GM12878 (cell line): ENCODE measurements at regions not wholly inside any gene's neighbourhood (a gene's known extent, or its start where the extent isn't known, plus 50 kb on each side); places are given as distances from the start of the nearest gene placed in this dataset.

ENCODE experiments used
- ATAC-seq: fragments of 200-7000 bp; cut with Tn5 transposase; 3 replicates; pipeline ENCODE4 v1.9.1; 2020; ENCODE audit warnings: mild to moderate bottlenecking, moderate library complexity
- BruUV-seq: library from RNA; stranded (reverse); fragments of 400-500 nt; replicated peaks from 2 replicates; lab custom pipeline; 2021; lab: Mats Ljungman, UMichigan
- CTCF ChIA-PET: fragments of 300-600 bp; sonication (Branson Sonifier 250); formaldehyde crosslinking; extraction: SDS; loops from one replicate; lab custom pipeline; 2021; ENCODE audit warnings: inconsistent platforms; lab: Yijun Ruan, JAX
- POLR2A ChIA-PET: fragments of 350-600 bp; formaldehyde crosslinking; extraction: SDS; loops from one replicate; lab custom pipeline; 2021; ENCODE audit warnings: inconsistent platforms; lab: Charles Lee
- RAD21 ChIA-PET: fragments of 300-600 bp; sonication (Branson Sonifier 250); formaldehyde crosslinking; loops from one replicate; lab custom pipeline; 2023; ENCODE audit warnings: antibody characterized with exemption; ENCODE audit not compliant: unreplicated experiment; lab: Charles Lee
- SMC1A ChIA-PET: fragments of 300-600 bp; sonication (Branson Sonifier 250); formaldehyde crosslinking; loops from one replicate; lab custom pipeline; 2023; ENCODE audit not compliant: unreplicated experiment, uncharacterized antibody; lab: Charles Lee
- DNase-seq: peaks from one replicate; pipeline ENCODE4 v3.0.0-alpha.2; 2011; ENCODE audit warnings: low read depth, low spot score
- FAIRE-seq: peaks from 3 replicates; lab custom pipeline; 2011; peaks lifted over from hg19 to GRCh38; lab: Jason Lieb, UNC
- H2AFZ ChIP-seq: 2 replicates; pipeline ENCODE4 v1.6.0; 2011; ENCODE audit warnings: low read depth, low read length, control low read depth; ENCODE audit not compliant: control insufficient read depth
- H3K27ac ChIP-seq: 2 replicates; pipeline ENCODE4 v1.5.1; 2011; ENCODE audit warnings: control low read depth; ENCODE audit not compliant: control insufficient read depth, insufficient read depth
- H3K27me3 ChIP-seq, 2 experiments: replicated peaks in 1 of 2; 2 replicates each; pipeline versions ENCODE4 v1.6.0 to v1.6.1; 2011; ENCODE audit warnings: low read length in 1 of 2; ENCODE audit not compliant: control insufficient read depth in 2 of 2, insufficient read depth in 2 of 2
- H3K36me3 ChIP-seq, 2 experiments: 2 replicates each; pipeline ENCODE4 v1.5.1; 2011; ENCODE audit warnings: low read length in 1 of 2; ENCODE audit not compliant: control insufficient read depth in 2 of 2, insufficient read depth in 2 of 2
- H3K4me1 ChIP-seq: 2 replicates; pipeline ENCODE4 v1.6.1; 2011; ENCODE audit warnings: mild to moderate bottlenecking, low read length, moderate library complexity, mixed read lengths; ENCODE audit not compliant: control insufficient read depth, insufficient read depth
- H3K4me2 ChIP-seq: 2 replicates; pipeline ENCODE4 v1.6.0; 2011; ENCODE audit warnings: control low read depth; ENCODE audit not compliant: control insufficient read depth, insufficient read depth
- H3K4me3 ChIP-seq: fragments of 200-600 bp; sonication (generic); 2 replicates; pipeline ENCODE4 v1.5.1; 2016
- H3K79me2 ChIP-seq: 2 replicates; pipeline ENCODE4 v1.6.0; 2011; ENCODE audit warnings: low read length; ENCODE audit not compliant: control insufficient read depth, insufficient read depth
- H3K9ac ChIP-seq: 2 replicates; pipeline ENCODE4 v1.8.0; 2011; ENCODE audit warnings: low read length, control low read depth, mixed read lengths; ENCODE audit not compliant: control insufficient read depth, insufficient read depth
- H3K9me3 ChIP-seq: replicated peaks from 3 replicates; pipeline ENCODE4 v1.5.1; 2011; ENCODE audit warnings: mild to moderate bottlenecking, low read length; ENCODE audit not compliant: control insufficient read depth, insufficient read depth
- H4K20me1 ChIP-seq: 2 replicates; pipeline ENCODE4 v1.6.0; 2011; ENCODE audit not compliant: control insufficient read depth, insufficient read depth
- BACH1 ChIP-seq: fragments of 450-650 bp; IDR thresholded peaks from 2 replicates; pipeline ENCODE4 v1.6.1; 2017; ENCODE audit warnings: mild to moderate bottlenecking, borderline replicate concordance
- BMI1 ChIP-seq: fragments of 450-650 bp; IDR thresholded peaks from 2 replicates; pipeline ENCODE4 v1.6.1; 2016; ENCODE audit warnings: mild to moderate bottlenecking, moderate library complexity, borderline replicate concordance
- CEBPB ChIP-seq, 2 experiments: fragments of 150-350 bp in 1 of 2; IDR thresholded peaks; 2 replicates each; pipeline ENCODE4 v1.6.1; 2012 to 2014; ENCODE audit warnings: low read depth in 2 of 2, low read length in 2 of 2, borderline replicate concordance in 1 of 2, inconsistent platforms in 1 of 2
- ESRRA ChIP-seq: IDR thresholded peaks from 2 replicates; pipeline ENCODE4 v1.6.1; 2012; ENCODE audit warnings: mild to moderate bottlenecking, low read length, improper control_type of control experiment
- IKZF2 ChIP-seq, 2 experiments: fragments of 450-650 bp; IDR thresholded peaks; 2 replicates each; pipeline ENCODE4 v1.6.1; 2017; ENCODE audit warnings: mild to moderate bottlenecking in 2 of 2, moderate library complexity in 2 of 2
- JUNB ChIP-seq: IDR thresholded peaks from 2 replicates; pipeline ENCODE4 v1.6.1; 2016; ENCODE audit warnings: antibody characterized with exemption, mild to moderate bottlenecking
- SPI1 ChIP-seq: IDR thresholded peaks from 2 replicates; pipeline ENCODE4 v1.6.1; 2011; ENCODE audit warnings: low read depth, mild to moderate bottlenecking, low read length, moderate library complexity, borderline replicate concordance; ENCODE audit not compliant: insufficient read depth
- WGBS: methylation state at CpG from one replicate; pipeline ENCODE4 v1.1.6; 2016; ENCODE audit warnings: low lambda C conversion rate; ENCODE audit not compliant: insufficient replicate concordance, insufficient coverage; ENCODE audit errors: missing lambda C conversion rate; 5-methylcytosine and 5-hydroxymethylcytosine counted together
- in situ Hi-C: fragments of 300-500 bp; cut with MboI; formaldehyde crosslinking; loops from 9 replicates; pipeline ENCODE4 v1.14.3; 2018; ENCODE audit warnings: mixed read lengths
- intact Hi-C: fragments of 100-400 bp; cut with micrococcal nuclease; formaldehyde crosslinking; loops from one replicate; pipeline ENCODE4 v1.14.2; 2022; ENCODE audit not compliant: unreplicated experiment
- TF ChIP-seq, protein P1 (sequence below): IDR thresholded peaks from 2 replicates; pipeline ENCODE4 v1.6.1; 2012; ENCODE audit warnings: low read depth, low read length, improper control_type of control experiment
- TF ChIP-seq, protein P2 (sequence below): fragments of 450-650 bp; IDR thresholded peaks from 2 replicates; pipeline ENCODE4 v1.6.1; 2017; ENCODE audit warnings: low read depth, mild to moderate bottlenecking, moderate library complexity

- TF ChIP-seq JUNB: no peak
- TF ChIP-seq, protein P1, sequence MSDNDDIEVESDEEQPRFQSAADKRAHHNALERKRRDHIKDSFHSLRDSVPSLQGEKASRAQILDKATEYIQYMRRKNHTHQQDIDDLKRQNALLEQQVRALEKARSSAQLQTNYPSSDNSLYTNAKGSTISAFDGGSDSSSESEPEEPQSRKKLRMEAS: no peak
- TF ChIP-seq BMI1: no peak
- no peak for TF ChIP-seq IKZF2 (IDR thresholded peaks at IDR 0.05)
- TF ChIP-seq ESRRA: no peak
- no peak for TF ChIP-seq SPI1
- TF ChIP-seq, protein P2, sequence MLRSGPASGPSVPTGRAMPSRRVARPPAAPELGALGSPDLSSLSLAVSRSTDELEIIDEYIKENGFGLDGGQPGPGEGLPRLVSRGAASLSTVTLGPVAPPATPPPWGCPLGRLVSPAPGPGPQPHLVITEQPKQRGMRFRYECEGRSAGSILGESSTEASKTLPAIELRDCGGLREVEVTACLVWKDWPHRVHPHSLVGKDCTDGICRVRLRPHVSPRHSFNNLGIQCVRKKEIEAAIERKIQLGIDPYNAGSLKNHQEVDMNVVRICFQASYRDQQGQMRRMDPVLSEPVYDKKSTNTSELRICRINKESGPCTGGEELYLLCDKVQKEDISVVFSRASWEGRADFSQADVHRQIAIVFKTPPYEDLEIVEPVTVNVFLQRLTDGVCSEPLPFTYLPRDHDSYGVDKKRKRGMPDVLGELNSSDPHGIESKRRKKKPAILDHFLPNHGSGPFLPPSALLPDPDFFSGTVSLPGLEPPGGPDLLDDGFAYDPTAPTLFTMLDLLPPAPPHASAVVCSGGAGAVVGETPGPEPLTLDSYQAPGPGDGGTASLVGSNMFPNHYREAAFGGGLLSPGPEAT: no peak
- no peak for TF ChIP-seq CEBPB (IDR thresholded peaks at IDR 0.05; ENCODE audit: borderline replicate concordance in 1 of 2, low read depth in 2 of 2, low read length in 2 of 2)
- TF ChIP-seq BACH1: no peak
- Histone ChIP-seq H3K79me2 (no peaks in the 10 kb centered on the region), H3K4me1 (no peaks in the 10 kb centered on the region), H3K4me2 (no peak overlapping the region), H3K27ac (no peak overlapping the region), H3K9me3 (no peaks in the 10 kb centered on the region), H3K9ac (no peak overlapping the region), H3K4me3 (no peak overlapping the region), H3K27me3 (no peaks in the 10 kb centered on the region), H4K20me1 (no peaks in the 10 kb centered on the region), H2AFZ (no peak overlapping the region), H3K36me3 (no peaks in the 10 kb centered on the region)
- ATAC-seq (no peak), DNase-seq (no peak), FAIRE-seq (no peak)
- WGBS: 63% methylated on average over 6 of the region's 6 CpGs
- in situ Hi-C loops (no loop called here), intact Hi-C loops (no loop called here)
- SMC1A ChIA-PET: interaction anchor here (1.6 kb wide), 1 partner anchor 10 kb away, joined by 6 read pairs; no protein-coding TSS in a partner anchor
- CTCF ChIA-PET: no interaction called here
- RAD21 ChIA-PET: no interaction called here
- BruUV-seq: no TSS peak
- POLR2A ChIA-PET: no interaction called here
Measured at GRCh38 chr18:69220529-69220928, 180.2 kb upstream of the DOK6 start.
